Uterus (tissue), 3 donors: ENCODE measurements at regions not wholly inside any gene's neighbourhood (a gene's known extent, or its start where the extent isn't known, plus 50 kb on each side); places are given as distances from the start of the nearest gene placed in this dataset.

Experiments used
- DNase-seq, 2 donors: peaks; one replicate each; pipeline ENCODE4 v3.0.0-alpha.2; 2019 to 2020
- H3K27ac ChIP-seq, 2 donors: fragments of 200-600 bp; sonication (generic); 1 replicate in 1 of 2; 2 replicates in 1 of 2; pipeline ENCODE4 v1.5.1; 2016 to 2018
- H3K27me3 ChIP-seq, 2 donors: fragments of 200-600 bp; sonication (generic); one replicate each; pipeline ENCODE4 v1.5.1; 2018 to 2019; ENCODE audit warnings: control low read depth in 1 of 2
- H3K36me3 ChIP-seq, 2 donors: fragments of 200-600 bp; sonication (generic); one replicate each; pipeline ENCODE4 v1.5.1; 2019; ENCODE audit warnings: control low read depth in 1 of 2
- H3K4me1 ChIP-seq, 2 donors: fragments of 200-600 bp; sonication (generic); one replicate each; pipeline ENCODE4 v1.5.1; 2018 to 2019; ENCODE audit warnings: control low read depth in 1 of 2
- H3K4me3 ChIP-seq, 2 donors: fragments of 200-600 bp; sonication (generic); 1 replicate in 1 of 2; 2 replicates in 1 of 2; pipeline ENCODE4 v1.5.1; 2018 to 2019; ENCODE audit warnings: mild to moderate bottlenecking in 1 of 2
- H3K9me3 ChIP-seq, 2 donors: fragments of 200-600 bp; sonication (generic); one replicate each; pipeline ENCODE4 v1.5.1; 2019; ENCODE audit warnings: control low read depth in 1 of 2
- CTCF ChIP-seq, 4 experiments: fragments of 200-600 bp in 2 of 4; fragments of 450-650 bp in 2 of 4; sonication (generic) in 2 of 4; IDR thresholded peaks; one replicate each; pipeline ENCODE4 v1.5.1; 2016 to 2019; ENCODE audit warnings: antibody characterized with exemption in 4 of 4, mild to moderate bottlenecking in 2 of 4, moderate library complexity in 1 of 4
- POLR2A ChIP-seq, 2 donors: fragments of 450-650 bp; IDR thresholded peaks; one replicate each; pipeline ENCODE4 v1.6.1; 2016; ENCODE audit warnings: antibody characterized with exemption in 2 of 2, mild to moderate bottlenecking in 1 of 2, moderate library complexity in 1 of 2
- intact Hi-C: fragments of 100-400 bp; cut with DNase I; formaldehyde crosslinking; loops from one replicate; pipeline ENCODE4 v1.15.1; 2023; ENCODE audit warnings: low total_unique reads
- donor health status: DM: yes; HTN: yes; CAD: no.

- Histone ChIP-seq H3K27me3 (no peaks in the 10 kb centered on the region), H3K27ac (no peak overlapping the region), H3K9me3 (no peaks in the 10 kb centered on the region), H3K4me3 (no peak overlapping the region), H3K4me1 (no peaks in the 10 kb centered on the region), H3K36me3 (no peaks in the 10 kb centered on the region)
- DNase-seq, result no peak
- intact Hi-C loops, result no loop called here
- TF ChIP-seq POLR2A (IDR thresholded peaks at IDR 0.05), result no peak
- TF ChIP-seq CTCF (IDR thresholded peaks at IDR 0.05), result no peak
Measured at GRCh38 chr2:225893151-225893550, 493.6 kb downstream of the NYAP2 start.

- H3K9me3 ChIP-seq, result no peaks in the 10 kb centered on the region
- TF ChIP-seq POLR2A (IDR thresholded peaks at IDR 0.05) (no peak), CTCF (IDR thresholded peaks at IDR 0.05) (no peak)
- H3K27me3 ChIP-seq, result no peaks in the 10 kb centered on the region
- DNase-seq, result no peak
- no peaks in the 10 kb centered on the region for H3K4me1 ChIP-seq
- peak overlapping the region in 1 of 2 donors; percentile 22 for H3K27ac ChIP-seq
- intact Hi-C loops, result no loop called here
- no peak overlapping the region for H3K4me3 ChIP-seq
- H3K36me3 ChIP-seq, result no peaks in the 10 kb centered on the region
Measured at GRCh38 chr2:225891771-225892170, 492.3 kb downstream of the NYAP2 start.

DNA sequence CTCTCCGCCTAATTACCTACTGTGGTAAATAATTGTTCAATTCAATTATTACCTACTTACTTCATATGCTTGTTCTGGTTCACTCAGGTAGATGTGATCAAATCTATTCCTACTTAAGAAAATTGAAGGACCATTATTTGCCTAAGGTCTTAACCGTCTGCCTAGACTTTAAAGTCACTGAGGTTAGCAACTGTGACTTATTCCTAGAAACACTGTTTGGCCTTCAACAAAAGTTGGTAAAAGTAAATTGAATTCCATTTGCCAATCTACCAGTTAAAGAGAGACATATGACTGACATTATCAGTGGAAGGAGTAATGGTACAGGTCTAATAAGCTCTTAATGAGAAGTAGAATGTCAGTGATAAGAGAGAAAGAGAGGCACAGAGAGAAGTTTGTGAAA lies 491.5 kb downstream of the NYAP2 start:
- Histone ChIP-seq H3K4me3 (no peak overlapping the region), H3K27me3 (no peaks in the 10 kb centered on the region), H3K4me1 (no peaks in the 10 kb centered on the region), H3K36me3 (no peaks in the 10 kb centered on the region), H3K27ac (peak overlapping the region in 1 of 2 donors; percentile 22), H3K9me3 (no peaks in the 10 kb centered on the region)
- DNase-seq, result no peak
- intact Hi-C loops, result no loop called here
- TF ChIP-seq CTCF (IDR thresholded peaks at IDR 0.05) (no peak), POLR2A (IDR thresholded peaks at IDR 0.05) (no peak)

DNA sequence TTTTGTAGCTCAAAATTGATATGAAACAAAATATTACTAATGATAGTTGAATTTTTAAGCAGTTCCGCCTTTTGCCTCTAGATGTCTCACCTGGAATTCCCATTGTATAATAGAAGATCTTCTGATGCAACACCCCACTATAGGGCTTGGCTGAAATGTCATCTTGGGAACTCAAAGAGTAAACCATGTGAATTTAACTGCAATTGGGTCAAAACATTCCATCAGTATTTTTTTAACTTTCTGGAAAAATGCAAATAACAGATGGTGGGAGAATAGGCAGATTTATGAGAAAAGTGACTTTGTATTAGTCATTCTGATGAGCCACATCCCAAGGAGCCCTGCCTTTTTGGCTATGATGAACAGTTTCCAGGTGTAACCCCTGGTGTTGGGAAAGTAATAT lies 489.9 kb downstream of the NYAP2 start:
- DNase-seq, result peak in 1 of 2 donors; percentile 44
- TF ChIP-seq POLR2A (IDR thresholded peaks at IDR 0.05) (no peak), CTCF (IDR thresholded peaks at IDR 0.05) (peak; percentile 66 to 87 (median 73))
- H3K9me3 ChIP-seq, result no peaks in the 10 kb centered on the region
- no peak overlapping the region for H3K4me3 ChIP-seq
- intact Hi-C loops, result no loop called here
- no peaks in the 10 kb centered on the region for H3K27me3 ChIP-seq
- H3K36me3 ChIP-seq, result no peaks in the 10 kb centered on the region
- no peaks in the 10 kb centered on the region for H3K4me1 ChIP-seq
- peak overlapping the region; percentile 48 to 50 for H3K27ac ChIP-seq

GRCh38 chr2:225867071-225867470 lies 467.6 kb downstream of the NYAP2 start:
- no peak for TF ChIP-seq POLR2A (IDR thresholded peaks at IDR 0.05)
- no peak for TF ChIP-seq CTCF (IDR thresholded peaks at IDR 0.05)
- no peaks in the 10 kb centered on the region for H3K36me3 ChIP-seq
- intact Hi-C loops, result no loop called here
- no peak overlapping the region for H3K4me3 ChIP-seq
- no peaks in the 10 kb centered on the region for H3K9me3 ChIP-seq
- no peaks in the 10 kb centered on the region for H3K4me1 ChIP-seq
- no peaks in the 10 kb centered on the region for H3K27me3 ChIP-seq
- DNase-seq, result no peak
- no peak overlapping the region for H3K27ac ChIP-seq
